ENCODE measurements at regions not wholly inside any gene's neighbourhood (a gene's known extent, or its start where the extent isn't known, plus 50 kb on each side); places are given as distances from the start of the nearest gene placed in this dataset.

DNA sequence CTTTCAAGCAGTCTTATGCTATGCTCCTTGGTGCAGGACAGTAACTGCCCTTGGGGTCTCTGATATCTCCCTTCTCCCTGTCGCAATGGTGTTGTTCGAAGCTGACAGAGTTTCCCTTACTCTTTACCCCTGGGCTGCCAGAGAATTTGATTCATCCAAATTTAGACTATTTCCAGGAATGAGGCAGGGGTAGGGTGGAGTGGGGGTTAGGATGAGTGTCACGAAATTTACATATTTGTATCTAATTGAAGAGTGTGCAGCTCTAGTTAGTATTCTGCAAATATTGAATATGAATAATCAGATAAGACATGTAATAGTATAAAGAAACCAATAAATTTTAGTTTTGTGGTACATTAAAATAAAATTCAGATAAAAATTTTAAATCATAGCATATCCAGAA, 140.0 kb upstream of the LMO4 start:
- ChIA-PET CTCF (interaction anchor here (0.8 to 1.7 kb wide), 3 partner anchors 11 to 21 kb away, joined by 3 to 6 read pairs (median 3); no protein-coding TSS in a partner anchor), POLR2A (no interaction called here)
- TF ChIP-seq, protein P1, sequence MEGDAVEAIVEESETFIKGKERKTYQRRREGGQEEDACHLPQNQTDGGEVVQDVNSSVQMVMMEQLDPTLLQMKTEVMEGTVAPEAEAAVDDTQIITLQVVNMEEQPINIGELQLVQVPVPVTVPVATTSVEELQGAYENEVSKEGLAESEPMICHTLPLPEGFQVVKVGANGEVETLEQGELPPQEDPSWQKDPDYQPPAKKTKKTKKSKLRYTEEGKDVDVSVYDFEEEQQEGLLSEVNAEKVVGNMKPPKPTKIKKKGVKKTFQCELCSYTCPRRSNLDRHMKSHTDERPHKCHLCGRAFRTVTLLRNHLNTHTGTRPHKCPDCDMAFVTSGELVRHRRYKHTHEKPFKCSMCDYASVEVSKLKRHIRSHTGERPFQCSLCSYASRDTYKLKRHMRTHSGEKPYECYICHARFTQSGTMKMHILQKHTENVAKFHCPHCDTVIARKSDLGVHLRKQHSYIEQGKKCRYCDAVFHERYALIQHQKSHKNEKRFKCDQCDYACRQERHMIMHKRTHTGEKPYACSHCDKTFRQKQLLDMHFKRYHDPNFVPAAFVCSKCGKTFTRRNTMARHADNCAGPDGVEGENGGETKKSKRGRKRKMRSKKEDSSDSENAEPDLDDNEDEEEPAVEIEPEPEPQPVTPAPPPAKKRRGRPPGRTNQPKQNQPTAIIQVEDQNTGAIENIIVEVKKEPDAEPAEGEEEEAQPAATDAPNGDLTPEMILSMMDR (IDR thresholded peaks at IDR 0.05; ENCODE audit: control extremely low read depth, extremely low read depth, low read depth, missing control alignments) = no peak
- DNase-seq (ENCODE audit: extremely low spot score) = no peak

DNA sequence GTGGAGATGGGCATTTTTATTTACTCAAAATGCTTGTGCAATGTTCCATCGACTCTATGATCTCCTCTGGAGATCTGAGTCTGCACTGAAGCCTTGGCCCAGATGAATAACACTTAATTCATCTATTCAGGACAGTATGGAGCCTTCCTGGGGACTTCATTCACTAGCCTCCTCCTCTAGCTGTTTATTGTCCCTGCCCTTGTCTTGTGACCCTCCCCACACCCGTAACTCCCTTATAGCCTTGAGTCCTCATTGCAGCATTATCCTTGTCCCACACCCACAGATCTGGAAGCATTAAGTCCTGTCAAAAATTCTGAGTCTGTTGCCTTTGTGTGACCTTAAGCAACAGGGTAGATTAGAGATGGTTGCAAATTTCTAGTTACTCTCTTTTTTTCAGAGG, 138.3 kb upstream of the LMO4 start:
- ChIA-PET CTCF (interaction anchor here (1.6 kb wide), 1 partner anchor 27 kb away, joined by 5 read pairs; no protein-coding TSS in a partner anchor), POLR2A (no interaction called here)
- TF ChIP-seq, protein P1 (IDR thresholded peaks at IDR 0.05; ENCODE audit: control extremely low read depth, extremely low read depth, low read depth, missing control alignments) = no peak
- DNase-seq (ENCODE audit: extremely low spot score) = no peak

DNA sequence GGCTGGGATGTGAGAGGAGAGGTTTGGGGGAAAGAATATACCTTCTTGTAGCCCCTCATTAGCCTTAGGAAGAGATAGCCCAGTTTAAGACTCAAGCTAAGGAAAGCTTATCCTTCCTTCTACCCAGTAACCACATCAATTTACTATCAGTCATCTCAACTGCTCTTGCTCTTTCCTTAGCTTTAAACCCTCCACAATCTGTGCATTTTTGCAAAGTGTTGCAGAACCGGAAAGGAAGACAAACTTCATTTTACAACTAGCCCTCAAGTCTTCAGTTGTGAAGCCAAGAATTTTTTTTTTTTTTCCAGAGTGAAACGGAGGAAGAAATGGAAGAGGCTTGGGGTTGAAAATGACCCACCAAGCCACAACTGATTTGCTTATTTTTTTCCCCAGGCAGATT, 137.0 kb upstream of the LMO4 start:
- TF ChIP-seq, protein P1 (IDR thresholded peaks at IDR 0.05; ENCODE audit: control extremely low read depth, extremely low read depth, low read depth, missing control alignments) = no peak
- ChIA-PET POLR2A (no interaction called here), CTCF (interaction anchor here (0.9 to 1.6 kb wide), 2 partner anchors 25 to 69 kb away, joined by 3 to 5 read pairs; no protein-coding TSS in a partner anchor)
- DNase-seq (ENCODE audit: extremely low spot score) = no peak

DNA sequence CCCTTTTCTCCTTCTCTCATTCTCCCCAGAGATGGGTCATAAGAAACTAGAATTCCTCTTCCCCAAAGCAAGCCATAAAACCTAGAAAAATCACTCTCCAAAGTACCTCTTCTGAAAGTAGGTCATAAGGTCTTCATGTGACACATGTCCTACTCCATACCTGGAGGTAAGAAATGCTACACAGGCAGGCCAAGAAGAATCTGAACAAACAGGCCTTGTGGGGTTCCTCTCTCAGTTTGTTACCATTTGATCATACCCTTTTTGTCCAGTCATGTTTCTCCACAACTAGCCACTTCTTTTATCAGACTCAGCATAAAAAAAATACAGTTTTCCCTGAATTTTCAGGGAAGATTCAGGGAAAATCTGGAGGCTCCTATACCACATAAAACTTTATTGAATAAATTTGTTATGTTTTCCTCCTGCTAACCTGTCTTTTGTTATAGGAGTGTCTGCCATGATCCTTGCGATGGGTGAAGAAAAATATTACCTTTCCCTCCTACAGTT, 134.4 kb upstream of the LMO4 start:
- no peak for DNase-seq (ENCODE audit: extremely low spot score)

DNA sequence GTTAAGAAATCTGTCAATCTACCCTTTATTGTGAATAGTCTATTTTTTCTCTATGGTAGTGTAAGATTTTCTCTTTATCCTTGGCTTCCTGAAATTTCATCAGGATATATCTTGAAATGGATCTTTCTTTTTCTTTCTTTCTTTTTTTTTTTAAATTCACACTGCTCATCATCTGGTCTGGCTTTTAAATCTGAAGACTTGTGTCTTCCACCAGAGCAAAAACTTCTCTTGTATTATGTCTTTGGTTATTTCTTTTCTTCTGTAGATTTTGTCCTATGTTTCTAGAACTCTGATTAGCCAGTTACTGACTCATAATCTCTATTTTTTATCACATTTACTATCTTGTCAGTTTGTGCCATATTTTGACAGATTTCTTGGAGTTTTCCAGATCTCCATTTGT, 133.8 kb upstream of the LMO4 start:
- ChIA-PET CTCF (no interaction called here), POLR2A (no interaction called here)
- DNase-seq (ENCODE audit: extremely low spot score) = no peak
- TF ChIP-seq, protein P1 (IDR thresholded peaks at IDR 0.05; ENCODE audit: control extremely low read depth, extremely low read depth, low read depth, missing control alignments) = no peak

More for the DNA sequence above, 134.4 kb upstream of the LMO4 start:
- CTCF ChIA-PET = no interaction called here
- POLR2A ChIA-PET = no interaction called here
- TF ChIP-seq, protein P1 (IDR thresholded peaks at IDR 0.05; ENCODE audit: control extremely low read depth, extremely low read depth, low read depth, missing control alignments) = no peak

DNA sequence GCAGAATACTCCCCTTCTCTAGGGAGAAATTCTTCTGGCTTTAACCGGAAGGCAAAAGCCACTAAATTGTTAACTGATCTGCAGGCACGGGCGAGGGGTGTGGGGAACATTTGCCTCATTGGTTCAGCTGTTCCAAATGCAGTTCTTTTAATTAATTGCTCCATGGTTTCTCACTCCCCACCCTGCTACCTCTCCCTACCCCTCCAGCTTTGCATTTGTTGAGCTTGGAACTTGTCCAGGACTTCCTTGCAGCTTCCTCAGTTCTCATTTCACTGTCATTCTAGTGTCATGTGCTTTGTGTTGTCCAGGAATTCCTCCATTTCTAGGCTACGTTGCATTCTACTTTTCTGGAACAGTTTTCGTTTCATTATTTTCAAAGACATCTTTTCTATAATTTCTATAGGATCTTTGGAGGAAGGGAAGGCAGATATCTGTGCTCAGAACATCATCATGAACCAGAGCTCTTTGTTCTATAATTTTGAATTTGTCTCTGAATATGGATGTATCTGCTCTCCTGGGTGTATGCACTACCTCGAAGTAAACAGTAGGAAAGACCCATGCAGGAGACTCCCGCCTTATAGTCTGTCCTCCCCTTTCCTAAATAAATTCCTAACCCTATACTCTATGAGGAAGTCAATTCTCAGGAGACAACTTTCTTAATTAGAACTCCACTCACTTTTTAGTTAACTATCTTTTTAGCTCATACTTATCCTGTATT, 132.4 kb upstream of the LMO4 start:
- POLR2A ChIA-PET = no interaction called here
- TF ChIP-seq, protein P1 (IDR thresholded peaks at IDR 0.05; ENCODE audit: control extremely low read depth, extremely low read depth, low read depth, missing control alignments) = no peak
- CTCF ChIA-PET = no interaction called here
- no peak for DNase-seq (ENCODE audit: extremely low spot score)

All from GM10248 (cell line).